CD4-positive, alpha-beta T cell (primary cell): ENCODE measurements at regions not wholly inside any gene's neighbourhood (a gene's known extent, or its start where the extent isn't known, plus 50 kb on each side); places are given as distances from the start of the nearest gene placed in this dataset.

Source experiments
- ATAC-seq: fragments of 200-7000 bp; cut with Tn5 transposase; one replicate; pipeline ENCODE4 v1.10.0; 2022; ENCODE audit warnings: mild to moderate bottlenecking; ENCODE audit not compliant: poor library complexity
- CTCF ChIA-PET: fragments of 350-600 bp; sonication (Branson Sonifier 250); formaldehyde crosslinking; loops from one replicate; lab custom pipeline; 2021; ENCODE audit warnings: antibody characterized with exemption, inconsistent platforms; lab: Charles Lee
- POLR2A ChIA-PET: fragments of 350-600 bp; sonication (Branson Sonifier 250); formaldehyde crosslinking; loops from one replicate; lab custom pipeline; 2021; ENCODE audit warnings: antibody characterized with exemption, inconsistent platforms; lab: Charles Lee
- DNase-seq, 14 experiments: peaks; one replicate each; pipeline ENCODE4 v3.0.0-alpha.2; 2013 to 2020; ENCODE audit warnings: mixed read lengths in 2 of 14
- H3K27ac ChIP-seq, 2 donors: one replicate each; pipeline versions ENCODE4 v1.5.1 to v1.7.0; 2013; ENCODE audit warnings: low read length in 2 of 2, low read depth in 1 of 2, mild to moderate bottlenecking in 1 of 2
- H3K27me3 ChIP-seq, 2 experiments: 1 replicate in 1 of 2; 2 replicates in 1 of 2; pipeline versions ENCODE4 v1.6.1 to v1.7.0; 2013; ENCODE audit warnings: low read length in 2 of 2, control low read depth in 1 of 2, mild to moderate bottlenecking in 1 of 2, moderate library complexity in 1 of 2; ENCODE audit not compliant: insufficient read depth in 2 of 2, control insufficient read depth in 1 of 2
- H3K36me3 ChIP-seq: one replicate; pipeline ENCODE4 v1.6.1; 2013; ENCODE audit warnings: low read length, control low read depth; ENCODE audit not compliant: insufficient read depth
- H3K4me1 ChIP-seq: one replicate; pipeline ENCODE4 v1.6.1; 2013; ENCODE audit warnings: low read length, control low read depth; ENCODE audit not compliant: insufficient read depth
- H3K4me3 ChIP-seq: one replicate; pipeline ENCODE4 v1.5.1; 2013; ENCODE audit warnings: mild to moderate bottlenecking, low read length, moderate library complexity
- H3K9me3 ChIP-seq, 2 experiments: 1 replicate in 1 of 2; 2 replicates in 1 of 2; pipeline versions ENCODE4 v1.6.1 to v1.7.0; 2013; ENCODE audit warnings: low read length in 2 of 2, mild to moderate bottlenecking in 2 of 2, control low read depth in 1 of 2, moderate library complexity in 1 of 2; ENCODE audit not compliant: control insufficient read depth in 1 of 2, insufficient read depth in 1 of 2
- H3K27ac Mint-ChIP-seq: one replicate; pipeline ENCODE4 v1.8.0; 2020; ENCODE audit warnings: mixed read lengths
- H3K27me3 Mint-ChIP-seq: one replicate; pipeline ENCODE4 v1.8.0; 2021; ENCODE audit warnings: mixed read lengths
- H3K36me3 Mint-ChIP-seq: one replicate; pipeline ENCODE4 v1.8.0; 2021; ENCODE audit warnings: low read depth, mixed read lengths
- H3K4me1 Mint-ChIP-seq: one replicate; pipeline ENCODE4 v1.8.0; 2021; ENCODE audit warnings: low read depth, mixed read lengths
- H3K4me3 Mint-ChIP-seq: one replicate; pipeline ENCODE4 v1.8.0; 2020; ENCODE audit warnings: mild to moderate bottlenecking, mixed read lengths
- H3K9me3 Mint-ChIP-seq: one replicate; pipeline ENCODE4 v1.8.0; 2020; ENCODE audit warnings: mixed read lengths
- CTCF ChIP-seq: fragments of 200-600 bp; IDR thresholded peaks from one replicate; pipeline ENCODE4 v1.8.0; 2022; ENCODE audit warnings: antibody characterized with exemption, mild to moderate bottlenecking
- intact Hi-C, 2 experiments: fragments of 100-400 bp; cut with DNase I in 1 of 2; cut with micrococcal nuclease in 1 of 2; formaldehyde crosslinking; loops; one replicate each; pipeline versions ENCODE4 v1.15.1 to v1.9.0; 2023 to 2025; cut with DNase I, micrococcal nuclease

DNA sequence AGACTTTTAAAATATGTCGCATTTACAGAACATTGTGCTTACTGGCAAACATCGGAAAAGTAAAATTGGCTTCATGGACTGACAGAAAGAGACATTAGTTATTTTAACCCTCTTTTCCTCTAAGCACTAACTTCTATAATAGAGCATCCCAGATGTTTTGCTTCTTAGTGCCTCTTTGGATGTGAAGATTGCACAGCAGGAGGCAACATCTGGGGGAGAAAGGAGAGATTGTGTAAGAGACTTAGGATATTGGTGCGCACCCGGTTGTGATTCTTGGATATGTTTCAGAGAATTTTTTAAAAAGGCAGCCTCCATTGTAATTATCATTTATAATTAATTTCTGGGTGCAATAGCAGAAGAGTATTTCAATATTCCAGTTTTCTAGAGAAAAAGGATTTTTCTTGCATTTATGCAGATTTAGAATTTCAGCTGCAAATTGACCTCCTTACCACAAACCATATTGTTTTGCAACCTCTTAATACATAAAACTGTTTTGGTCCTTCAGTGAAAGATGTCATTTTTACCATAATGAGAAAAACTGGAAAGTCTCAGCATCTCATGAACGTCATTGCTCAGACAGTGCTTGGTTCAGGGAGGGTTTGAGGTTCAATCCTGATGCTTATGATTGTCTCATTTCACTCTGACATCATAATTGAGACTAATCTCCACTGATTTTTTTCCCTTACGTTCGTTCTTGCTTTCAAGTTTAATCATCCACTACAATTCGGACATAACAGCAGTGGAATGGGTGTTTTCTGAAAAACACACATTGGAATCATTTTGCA lies 404.3 kb downstream of the ZNF521 start:
- DNase-seq, result no peak
- H3K36me3 ChIP-seq, result no peaks in the 10 kb centered on the region
- Mint-ChIP-seq H3K4me1 (no peaks in the 10 kb centered on the region), H3K4me3 (no peak overlapping the region), H3K27ac (no peak overlapping the region), H3K9me3 (no peaks in the 10 kb centered on the region), H3K27me3 (no peaks in the 10 kb centered on the region), H3K36me3 (no peaks in the 10 kb centered on the region)
- TF ChIP-seq CTCF, result no peak
- ChIA-PET CTCF (no interaction called here), POLR2A (no interaction called here)
- H3K9me3 ChIP-seq, result no peaks in the 10 kb centered on the region
- no peaks in the 10 kb centered on the region for H3K4me1 ChIP-seq
- H3K27me3 ChIP-seq, result no peaks in the 10 kb centered on the region
- H3K4me3 ChIP-seq, result no peak overlapping the region
- ATAC-seq, result no peak
- intact Hi-C loops, result no loop called here
- H3K27ac ChIP-seq, result no peak overlapping the region

- no peaks in the 10 kb centered on the region for H3K36me3 Mint-ChIP-seq
- DNase-seq, result no peak
- intact Hi-C loops, result no loop called here
- H3K27ac ChIP-seq, result no peak overlapping the region
- H3K4me1 ChIP-seq, result no peaks in the 10 kb centered on the region
- no peak for ATAC-seq
- no peaks in the 10 kb centered on the region for H3K4me1 Mint-ChIP-seq
- H3K4me3 Mint-ChIP-seq, result no peak overlapping the region
- H3K9me3 Mint-ChIP-seq, result no peaks in the 10 kb centered on the region
- H3K27me3 ChIP-seq, result no peaks in the 10 kb centered on the region
- H3K9me3 ChIP-seq, result no peaks in the 10 kb centered on the region
- ChIA-PET POLR2A (no interaction called here), CTCF (no interaction called here)
- H3K36me3 ChIP-seq, result no peaks in the 10 kb centered on the region
- no peak for TF ChIP-seq CTCF
- H3K4me3 ChIP-seq, result no peak overlapping the region
- no peak overlapping the region for H3K27ac Mint-ChIP-seq
- no peaks in the 10 kb centered on the region for H3K27me3 Mint-ChIP-seq
Measured at GRCh38 chr18:24949908-24950307, 402.1 kb downstream of the ZNF521 start.

GRCh38 chr18:24954341-24954740 lies 397.6 kb downstream of the ZNF521 start:
- H3K4me3 Mint-ChIP-seq, result no peak overlapping the region
- POLR2A ChIA-PET, result no interaction called here
- no peaks in the 10 kb centered on the region for H3K27me3 Mint-ChIP-seq
- no peak overlapping the region for H3K27ac Mint-ChIP-seq
- no peaks in the 10 kb centered on the region for H3K4me1 Mint-ChIP-seq
- DNase-seq (no peak), ATAC-seq (no peak)
- H3K36me3 ChIP-seq, result no peaks in the 10 kb centered on the region
- no peaks in the 10 kb centered on the region for H3K4me1 ChIP-seq
- intact Hi-C loops, result no loop called here
- no peak overlapping the region for H3K27ac ChIP-seq
- no peak for TF ChIP-seq CTCF
- no peaks in the 10 kb centered on the region for H3K9me3 ChIP-seq
- no peaks in the 10 kb centered on the region for H3K36me3 Mint-ChIP-seq
- no peak overlapping the region for H3K4me3 ChIP-seq
- H3K9me3 Mint-ChIP-seq, result no peaks in the 10 kb centered on the region
- CTCF ChIA-PET, result no interaction called here
- no peaks in the 10 kb centered on the region for H3K27me3 ChIP-seq
